ENCODE measurements at regions not wholly inside any gene's neighbourhood (a gene's known extent, or its start where the extent isn't known, plus 50 kb on each side); places are given as distances from the start of the nearest gene placed in this dataset.

DNA sequence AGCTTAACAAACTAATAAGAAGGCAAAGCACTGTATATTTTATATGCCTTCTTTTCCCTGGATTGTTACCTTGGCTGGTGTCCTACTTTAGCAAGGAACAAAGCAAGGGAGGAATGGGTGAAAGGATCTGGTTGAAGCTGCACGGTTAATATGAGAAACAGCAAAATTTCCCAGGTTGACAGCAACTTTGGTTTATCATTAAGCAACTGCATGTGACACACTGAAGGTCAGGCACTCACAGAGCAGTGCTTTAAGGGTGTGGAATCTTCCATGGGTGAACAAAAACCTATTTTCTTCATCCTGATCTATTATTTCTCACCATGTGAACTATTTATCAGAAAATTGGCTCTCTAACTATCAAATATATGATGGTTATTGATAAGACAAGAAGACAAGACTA, 109.0 kb upstream of the ATP10B start:
- TF ChIP-seq, protein P1, sequence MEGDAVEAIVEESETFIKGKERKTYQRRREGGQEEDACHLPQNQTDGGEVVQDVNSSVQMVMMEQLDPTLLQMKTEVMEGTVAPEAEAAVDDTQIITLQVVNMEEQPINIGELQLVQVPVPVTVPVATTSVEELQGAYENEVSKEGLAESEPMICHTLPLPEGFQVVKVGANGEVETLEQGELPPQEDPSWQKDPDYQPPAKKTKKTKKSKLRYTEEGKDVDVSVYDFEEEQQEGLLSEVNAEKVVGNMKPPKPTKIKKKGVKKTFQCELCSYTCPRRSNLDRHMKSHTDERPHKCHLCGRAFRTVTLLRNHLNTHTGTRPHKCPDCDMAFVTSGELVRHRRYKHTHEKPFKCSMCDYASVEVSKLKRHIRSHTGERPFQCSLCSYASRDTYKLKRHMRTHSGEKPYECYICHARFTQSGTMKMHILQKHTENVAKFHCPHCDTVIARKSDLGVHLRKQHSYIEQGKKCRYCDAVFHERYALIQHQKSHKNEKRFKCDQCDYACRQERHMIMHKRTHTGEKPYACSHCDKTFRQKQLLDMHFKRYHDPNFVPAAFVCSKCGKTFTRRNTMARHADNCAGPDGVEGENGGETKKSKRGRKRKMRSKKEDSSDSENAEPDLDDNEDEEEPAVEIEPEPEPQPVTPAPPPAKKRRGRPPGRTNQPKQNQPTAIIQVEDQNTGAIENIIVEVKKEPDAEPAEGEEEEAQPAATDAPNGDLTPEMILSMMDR (conservative IDR thresholded peaks at IDR 0.05), result no peak
- Mint-ChIP-seq H3K9me3 (no peaks in the 10 kb centered on the region), H3K4me1 (no peaks in the 10 kb centered on the region), H3K36me3 (ENCODE audit: low read depth) (no peaks in the 10 kb centered on the region), H3K27me3 (ENCODE audit: insufficient read depth) (peaks cover 2% of the 10 kb centered on the region), H3K27ac (no peak overlapping the region), H3K4me3 (no peak overlapping the region)
- H3K4me3 ChIP-seq (ENCODE audit: low read length), result no peak overlapping the region
- DNase-seq, result no peak
- H3K27ac ChIP-seq (ENCODE audit: low read depth, low read length), result no peak overlapping the region
- no peaks in the 10 kb centered on the region for H3K4me1 ChIP-seq (ENCODE audit: control insufficient read depth, insufficient read depth, low read length)
- H3K9ac ChIP-seq (ENCODE audit: extremely low read depth, low read length, poor library complexity, severe bottlenecking), result no peak overlapping the region
- no peaks in the 10 kb centered on the region for H3K9me3 ChIP-seq (ENCODE audit: control insufficient read depth, low read length)
- no peaks in the 10 kb centered on the region for H3K27me3 ChIP-seq (ENCODE audit: control insufficient read depth, insufficient read depth, low read length, poor library complexity, severe bottlenecking)
- WGBS, 2 experiments (ENCODE audit: insufficient coverage in 1 of 2, insufficient read length in 1 of 2), result 91 to 100% methylated on average over 1 of the region's 1 CpG
- no peaks in the 10 kb centered on the region for H3K36me3 ChIP-seq (ENCODE audit: control insufficient read depth, insufficient read depth, low read length)

DNA sequence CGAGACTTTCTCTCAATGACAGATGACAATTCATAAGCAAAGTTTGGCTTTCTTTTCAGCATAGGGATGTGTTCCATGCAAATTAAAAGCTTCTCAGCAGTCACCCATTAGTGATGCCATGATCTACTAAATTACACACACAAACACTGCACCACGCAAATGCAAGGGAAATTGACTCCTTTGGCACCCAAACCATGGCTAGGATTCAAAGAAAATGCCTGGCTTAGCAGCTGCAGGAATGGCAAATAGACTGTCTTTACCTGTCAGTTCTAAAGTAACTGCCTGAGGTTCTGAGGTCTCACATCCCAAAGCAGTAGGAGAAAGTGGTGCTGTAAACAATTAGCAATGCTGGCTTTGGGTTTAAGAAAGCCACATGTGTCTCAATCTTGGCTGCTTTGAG, 108.6 kb upstream of the ATP10B start:
- 92 to 100% methylated on average over 2 of the region's 2 CpGs for WGBS, 2 experiments (ENCODE audit: insufficient coverage in 1 of 2, insufficient read length in 1 of 2)
- no peak for DNase-seq
- Mint-ChIP-seq H3K27me3 (ENCODE audit: insufficient read depth) (peaks cover 2% of the 10 kb centered on the region), H3K27ac (no peak overlapping the region), H3K4me1 (no peaks in the 10 kb centered on the region), H3K36me3 (ENCODE audit: low read depth) (no peaks in the 10 kb centered on the region), H3K4me3 (no peak overlapping the region), H3K9me3 (no peaks in the 10 kb centered on the region)
- Histone ChIP-seq H3K27ac (ENCODE audit: low read depth, low read length) (no peak overlapping the region), H3K9me3 (ENCODE audit: control insufficient read depth, low read length) (no peaks in the 10 kb centered on the region), H3K9ac (ENCODE audit: extremely low read depth, low read length, poor library complexity, severe bottlenecking) (no peak overlapping the region), H3K36me3 (ENCODE audit: control insufficient read depth, insufficient read depth, low read length) (no peaks in the 10 kb centered on the region), H3K4me3 (ENCODE audit: low read length) (no peak overlapping the region), H3K27me3 (ENCODE audit: control insufficient read depth, insufficient read depth, low read length, poor library complexity, severe bottlenecking) (no peaks in the 10 kb centered on the region), H3K4me1 (ENCODE audit: control insufficient read depth, insufficient read depth, low read length) (no peaks in the 10 kb centered on the region)
- TF ChIP-seq, protein P1 (conservative IDR thresholded peaks at IDR 0.05), result no peak

DNA sequence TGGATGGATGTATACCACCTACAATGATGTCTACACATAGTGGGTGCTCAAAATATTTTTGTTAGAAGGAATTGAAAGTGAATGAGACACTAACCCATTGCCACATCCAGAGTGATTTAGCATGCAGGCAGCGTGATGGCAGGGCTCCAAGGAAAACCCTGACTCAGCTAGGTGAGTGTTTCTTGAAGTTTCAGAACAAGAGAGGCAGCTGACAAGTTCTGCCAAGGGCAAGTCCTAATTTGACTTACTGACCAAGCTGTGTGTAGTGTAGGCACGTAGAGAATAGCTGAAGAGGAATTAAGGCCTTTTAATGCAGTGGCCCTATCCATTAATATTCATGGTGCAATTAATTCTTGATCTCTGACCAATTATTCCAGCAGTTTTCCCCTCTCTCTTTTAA, 107.8 kb upstream of the ATP10B start:
- 91 to 94% methylated on average over 2 of the region's 2 CpGs for WGBS, 2 experiments (ENCODE audit: insufficient coverage in 1 of 2, insufficient read length in 1 of 2)
- H3K27ac Mint-ChIP-seq, result no peak overlapping the region
- H3K4me3 Mint-ChIP-seq, result no peak overlapping the region

More for the DNA sequence above, 107.8 kb upstream of the ATP10B start:
- Histone ChIP-seq H3K27me3 (ENCODE audit: control insufficient read depth, insufficient read depth, low read length, poor library complexity, severe bottlenecking) (no peaks in the 10 kb centered on the region), H3K9me3 (ENCODE audit: control insufficient read depth, low read length) (no peaks in the 10 kb centered on the region), H3K27ac (ENCODE audit: low read depth, low read length) (no peak overlapping the region), H3K4me3 (ENCODE audit: low read length) (no peak overlapping the region), H3K4me1 (ENCODE audit: control insufficient read depth, insufficient read depth, low read length) (no peaks in the 10 kb centered on the region), H3K36me3 (ENCODE audit: control insufficient read depth, insufficient read depth, low read length) (no peaks in the 10 kb centered on the region), H3K9ac (ENCODE audit: extremely low read depth, low read length, poor library complexity, severe bottlenecking) (no peak overlapping the region)
- H3K36me3 Mint-ChIP-seq (ENCODE audit: low read depth), result no peaks in the 10 kb centered on the region
- H3K4me1 Mint-ChIP-seq, result no peaks in the 10 kb centered on the region
- H3K9me3 Mint-ChIP-seq, result no peaks in the 10 kb centered on the region
- TF ChIP-seq, protein P1 (conservative IDR thresholded peaks at IDR 0.05), result no peak
- DNase-seq, result no peak
- H3K27me3 Mint-ChIP-seq (ENCODE audit: insufficient read depth), result peaks cover 2% of the 10 kb centered on the region

Data from endodermal cell (in vitro differentiated cells).